SK-N-SH treated with all-trans-retinoic acid at 6 μM for 48 hours (cell line): ENCODE measurements at regions not wholly inside any gene's neighbourhood (a gene's known extent, or its start where the extent isn't known, plus 50 kb on each side); places are given as distances from the start of the nearest gene placed in this dataset.

Source experiments
- ARNTL ChIP-seq: fragments of 450-650 bp; formaldehyde crosslinking; IDR thresholded peaks from 2 replicates; pipeline ENCODE4 v1.5.0; 2020; ENCODE audit warnings: low read depth, mild to moderate bottlenecking, moderate library complexity, borderline replicate concordance
- OSR1 ChIP-seq: fragments of 250-450 bp; sonication (Bioruptor Pico); IDR thresholded peaks from 2 replicates; pipeline ENCODE4 v1.8.0; 2022; ENCODE audit warnings: moderate library complexity, mild to moderate bottlenecking, inconsistent platforms
- TCF4 ChIP-seq: fragments of 250-450 bp; sonication (Bioruptor Pico); IDR thresholded peaks from 2 replicates; pipeline ENCODE4 v1.8.0; 2021; ENCODE audit warnings: mild to moderate bottlenecking, moderate library complexity, borderline replicate concordance
- ZNF8 ChIP-seq: fragments of 450-650 bp; formaldehyde crosslinking; IDR thresholded peaks from 2 replicates; pipeline ENCODE4 v1.5.0; 2020; ENCODE audit warnings: mild to moderate bottlenecking, moderate library complexity
- TF ChIP-seq, protein P1 (sequence below): fragments of 250-450 bp; sonication (Bioruptor Pico); IDR thresholded peaks from 2 replicates; pipeline ENCODE4 v1.8.0; 2020; ENCODE audit warnings: mild to moderate bottlenecking, moderate library complexity, borderline replicate concordance

DNA sequence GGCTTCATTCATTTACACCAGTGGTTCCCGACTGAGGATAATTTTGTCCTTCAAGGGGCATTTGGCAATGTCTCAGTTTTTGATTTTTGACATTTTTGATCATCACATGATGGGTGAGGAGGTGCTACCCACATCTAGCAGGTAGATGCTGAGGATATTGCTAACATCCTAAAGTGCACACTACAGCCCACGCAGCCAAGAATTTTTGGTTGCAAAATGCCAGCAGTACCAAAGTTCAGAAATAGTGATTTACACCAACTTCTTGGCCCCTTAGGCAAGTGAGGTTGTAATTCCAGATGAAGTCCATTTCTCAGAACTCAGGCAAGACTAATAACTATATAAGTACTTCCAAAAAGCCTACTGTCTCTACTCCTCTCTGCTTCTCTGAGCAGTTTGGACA, 80.1 kb upstream of the TSHZ2 start:
- TF ChIP-seq, protein P1, sequence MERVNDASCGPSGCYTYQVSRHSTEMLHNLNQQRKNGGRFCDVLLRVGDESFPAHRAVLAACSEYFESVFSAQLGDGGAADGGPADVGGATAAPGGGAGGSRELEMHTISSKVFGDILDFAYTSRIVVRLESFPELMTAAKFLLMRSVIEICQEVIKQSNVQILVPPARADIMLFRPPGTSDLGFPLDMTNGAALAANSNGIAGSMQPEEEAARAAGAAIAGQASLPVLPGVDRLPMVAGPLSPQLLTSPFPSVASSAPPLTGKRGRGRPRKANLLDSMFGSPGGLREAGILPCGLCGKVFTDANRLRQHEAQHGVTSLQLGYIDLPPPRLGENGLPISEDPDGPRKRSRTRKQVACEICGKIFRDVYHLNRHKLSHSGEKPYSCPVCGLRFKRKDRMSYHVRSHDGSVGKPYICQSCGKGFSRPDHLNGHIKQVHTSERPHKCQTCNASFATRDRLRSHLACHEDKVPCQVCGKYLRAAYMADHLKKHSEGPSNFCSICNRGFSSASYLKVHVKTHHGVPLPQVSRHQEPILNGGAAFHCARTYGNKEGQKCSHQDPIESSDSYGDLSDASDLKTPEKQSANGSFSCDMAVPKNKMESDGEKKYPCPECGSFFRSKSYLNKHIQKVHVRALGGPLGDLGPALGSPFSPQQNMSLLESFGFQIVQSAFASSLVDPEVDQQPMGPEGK (CRISPR knock-in tag), result no peak
- TF ChIP-seq ZNF8 (CRISPR knock-in tag), result no peak
- TF ChIP-seq OSR1 (CRISPR knock-in tag), result no peak
- no peak for TF ChIP-seq TCF4 (CRISPR knock-in tag)
- TF ChIP-seq ARNTL (CRISPR knock-in tag), result no peak
